HT1080 (cell line): ENCODE measurements at regions not wholly inside any gene's neighbourhood (a gene's known extent, or its start where the extent isn't known, plus 50 kb on each side); places are given as distances from the start of the nearest gene placed in this dataset.
A peak's percentile ranks its signal among the peaks of the same experiment; 100 is the strongest.

ENCODE experiments used
- DNase-seq: peaks from one replicate; pipeline ENCODE4 v3.0.0-alpha.2; 2015; ENCODE audit warnings: low read depth

DNA sequence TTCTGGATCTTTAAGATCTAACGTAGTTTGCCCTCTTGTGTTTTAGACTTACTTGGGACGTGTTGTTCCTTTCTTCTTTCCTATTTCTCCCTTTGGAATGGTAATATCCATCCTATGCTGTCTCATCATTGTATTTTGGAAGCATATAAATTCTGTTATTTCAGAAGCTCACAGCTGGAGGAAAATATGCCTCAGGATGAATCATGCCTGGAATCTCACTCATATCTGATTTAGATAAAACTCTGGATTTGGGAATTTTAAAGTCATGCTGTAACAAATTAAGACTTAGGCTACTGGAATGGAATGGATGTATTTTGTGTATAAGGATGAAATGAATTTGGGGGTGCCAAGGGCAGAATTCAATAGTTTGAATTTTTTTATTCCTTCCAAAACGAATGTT is 245.2 kb upstream of the GULP1 start:
- DNase-seq = no peak

DNA sequence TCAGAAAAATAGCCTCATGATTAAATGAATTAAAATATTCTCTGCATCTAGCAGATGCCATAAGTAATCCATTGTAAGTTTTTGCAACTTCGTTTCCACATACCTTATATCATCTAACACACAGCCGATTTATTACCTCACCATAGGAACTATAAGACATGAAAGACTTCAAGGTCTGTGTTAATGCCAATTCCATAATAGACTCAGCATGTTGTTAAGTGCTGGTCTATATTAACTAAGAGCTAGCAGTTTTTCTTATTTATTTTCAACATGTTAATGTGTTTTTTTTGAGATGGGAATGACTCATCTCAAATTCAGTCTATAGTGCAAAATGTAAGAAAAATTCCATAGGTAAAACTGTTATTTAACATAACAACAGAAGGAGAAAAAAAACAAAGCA is 243.9 kb upstream of the GULP1 start:
- no peak for DNase-seq

- no peak for DNase-seq
Measured at GRCh38 chr2:188050726-188051125, 240.9 kb upstream of the GULP1 start.

GRCh38 chr2:188051706-188052105 is 240.0 kb upstream of the GULP1 start:
- no peak for DNase-seq

- no peak for DNase-seq
Measured at GRCh38 chr2:188065386-188065785, 226.3 kb upstream of the GULP1 start.

GRCh38 chr2:188068093-188068492 is 223.6 kb upstream of the GULP1 start:
- peak; percentile 29 for DNase-seq

DNA sequence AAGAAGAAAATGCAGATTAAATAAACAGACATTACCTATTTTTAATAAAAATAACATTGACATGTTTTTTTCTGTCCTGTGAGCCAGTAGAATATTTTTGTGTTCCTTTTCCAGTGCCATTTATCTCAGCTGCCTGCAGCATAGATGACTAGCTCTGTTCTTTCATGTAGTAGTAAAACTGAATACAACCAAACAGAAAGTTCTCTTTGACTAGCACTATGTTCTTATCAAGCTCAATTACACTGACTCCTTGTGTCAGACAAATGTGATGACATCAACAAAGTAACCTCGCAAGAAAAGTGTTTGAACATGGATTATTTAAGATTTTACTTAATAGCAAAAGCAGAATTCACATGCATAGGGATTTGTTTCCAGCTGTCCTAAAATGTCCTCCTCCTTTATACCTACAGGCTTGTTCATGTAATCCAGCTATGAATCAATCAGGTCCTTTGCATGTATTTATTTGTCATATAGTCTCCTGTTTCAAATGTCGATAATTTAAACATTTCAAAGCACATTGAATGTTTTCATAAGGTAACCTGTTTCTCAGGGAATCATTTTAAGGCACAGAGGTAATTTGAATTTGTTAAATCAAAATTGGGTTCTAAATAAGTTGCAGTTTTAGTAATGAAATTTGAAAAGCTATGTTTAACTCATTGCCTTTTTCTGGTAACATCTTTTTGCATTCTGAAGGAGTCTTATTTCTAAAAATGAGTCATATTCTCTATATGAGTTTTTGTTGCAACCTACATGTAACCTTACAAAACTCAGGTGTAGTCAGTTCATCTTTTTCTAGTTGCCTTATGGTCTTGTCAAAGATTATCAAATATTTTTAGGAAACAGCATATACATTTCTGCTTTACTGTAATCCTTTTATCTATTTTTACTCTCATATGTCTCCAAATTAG is 215.3 kb upstream of the GULP1 start:
- no peak for DNase-seq

- no peak for DNase-seq
Measured at GRCh38 chr2:188077757-188078156, 213.9 kb upstream of the GULP1 start.

DNA sequence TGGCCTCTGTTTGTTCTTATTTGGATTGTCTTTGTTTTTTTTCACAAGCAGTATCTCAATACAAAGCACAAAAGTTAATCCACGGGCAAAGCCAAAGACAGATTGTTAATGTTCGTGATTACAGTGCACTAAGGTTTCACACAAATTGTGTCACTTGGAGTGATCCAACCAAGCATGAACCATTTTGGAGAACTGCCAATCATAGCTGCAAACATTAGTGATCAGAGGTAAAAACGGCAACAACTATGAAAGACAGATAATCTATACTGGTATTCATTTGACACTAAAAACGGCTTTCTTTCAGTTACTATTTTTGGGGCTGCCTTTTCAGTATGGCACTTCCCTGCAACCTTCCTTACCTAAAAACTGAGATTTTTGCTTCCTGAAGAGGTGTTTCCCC is 213.1 kb upstream of the GULP1 start:
- DNase-seq = no peak

- peak; percentile 78 for DNase-seq
Measured at GRCh38 chr2:188079196-188079595, 212.5 kb upstream of the GULP1 start.

- DNase-seq = no peak
Measured at GRCh38 chr2:188085421-188085820, 206.3 kb upstream of the GULP1 start.

- DNase-seq = peak; percentile 18
Measured at GRCh38 chr2:188089901-188090300, 201.8 kb upstream of the GULP1 start.

GRCh38 chr2:188091220-188091619 is 200.5 kb upstream of the GULP1 start:
- no peak for DNase-seq

GRCh38 chr2:188092734-188093133 is 198.9 kb upstream of the GULP1 start:
- no peak for DNase-seq

- DNase-seq = no peak
Measured at GRCh38 chr2:188096910-188097309, 194.8 kb upstream of the GULP1 start.

GRCh38 chr2:188102881-188103280 is 188.8 kb upstream of the GULP1 start:
- DNase-seq = no peak

DNA sequence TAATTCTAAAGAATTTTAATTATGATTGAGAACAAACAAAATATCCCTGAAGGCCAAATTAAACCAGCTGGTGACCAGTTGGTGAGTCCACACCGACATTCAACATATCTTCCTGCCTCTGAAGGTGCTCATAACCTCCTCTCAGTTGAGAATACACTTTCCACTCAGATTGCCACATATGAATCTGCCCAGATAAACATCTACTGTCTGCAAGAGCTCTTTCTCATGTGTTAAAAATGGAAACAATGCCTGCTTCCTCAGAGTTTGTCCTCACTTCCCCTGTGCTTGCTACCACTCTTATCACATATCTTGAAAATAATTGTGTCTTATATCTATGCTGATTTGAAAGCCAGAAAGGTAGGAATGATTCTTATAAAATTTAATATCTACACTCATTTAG is 177.7 kb upstream of the GULP1 start:
- no peak for DNase-seq

GRCh38 chr2:188117706-188118105 is 174.0 kb upstream of the GULP1 start:
- DNase-seq = no peak

- DNase-seq = no peak
Measured at GRCh38 chr2:188118431-188118830, 173.2 kb upstream of the GULP1 start.

GRCh38 chr2:188119112-188119838 is 172.4 kb upstream of the GULP1 start:
- DNase-seq = no peak

GRCh38 chr2:188122985-188123384 is 168.7 kb upstream of the GULP1 start:
- DNase-seq = no peak

DNA sequence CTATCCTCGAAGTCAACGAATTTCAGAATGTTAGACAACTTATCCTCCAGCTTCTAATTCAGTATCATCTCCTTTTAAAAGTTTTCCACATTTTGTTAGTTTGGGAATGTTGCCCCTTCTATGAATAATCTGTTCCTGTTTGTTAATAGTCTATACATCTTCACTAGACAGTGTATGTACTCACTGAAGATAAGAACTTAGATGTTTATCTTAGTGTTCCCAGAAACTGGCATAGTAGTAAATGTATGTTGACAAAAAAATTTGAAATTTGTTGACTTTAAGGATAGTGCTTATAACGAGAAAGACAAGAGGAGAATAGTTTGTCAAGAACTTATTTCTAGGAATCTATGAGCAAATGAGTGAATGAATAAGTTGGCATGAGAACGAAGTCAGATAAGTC is 162.0 kb upstream of the GULP1 start:
- no peak for DNase-seq

- no peak for DNase-seq
Measured at GRCh38 chr2:188130317-188130716, 161.4 kb upstream of the GULP1 start.
